ENCODE measurements at regions not wholly inside any gene's neighbourhood (a gene's known extent, or its start where the extent isn't known, plus 50 kb on each side); places are given as distances from the start of the nearest gene placed in this dataset.

DNA sequence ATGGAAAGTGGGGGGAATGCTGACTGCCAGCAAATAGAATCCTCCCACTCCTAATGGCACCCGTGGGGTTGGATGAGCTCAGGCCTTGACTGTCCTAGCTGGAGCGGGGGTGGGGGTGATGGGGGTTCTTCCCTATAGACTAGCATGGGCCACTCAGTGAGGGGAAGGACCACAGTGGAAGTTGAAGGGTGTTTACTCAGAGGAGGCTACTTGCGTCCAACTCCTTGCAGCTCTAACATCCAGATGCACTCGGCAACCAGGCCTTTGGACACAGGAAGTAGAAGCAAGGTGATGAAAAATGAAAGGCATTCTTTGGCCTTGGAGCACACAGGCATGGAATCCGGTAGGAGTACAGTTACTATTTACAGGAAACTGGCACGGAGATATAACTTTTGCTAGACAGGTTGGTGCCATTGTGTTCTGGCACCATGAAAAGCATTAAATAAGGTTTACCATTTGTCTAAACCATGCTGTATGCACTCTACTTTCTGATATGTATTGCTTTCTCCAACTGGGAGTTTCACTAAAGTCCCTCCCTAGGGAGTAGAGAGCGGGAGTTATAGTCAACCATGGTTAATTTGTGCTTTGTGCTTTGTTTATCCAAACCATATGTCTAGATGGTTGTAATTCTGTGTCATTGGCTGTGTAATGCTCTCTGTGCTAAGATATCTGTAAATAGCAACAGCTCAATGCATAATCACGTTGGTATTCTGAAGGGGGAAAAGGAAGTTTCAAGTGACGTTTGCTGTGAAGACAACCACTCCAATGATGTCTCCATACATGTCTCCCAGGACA is 125.3 kb downstream of the TSHZ3 start:
- H3K9me3 ChIP-seq (ENCODE audit: control insufficient read depth in 1 of 2, low read length in 2 of 2) = no peaks in the 10 kb centered on the region
- Mint-ChIP-seq H3K4me3 (no peak overlapping the region), H3K9me3 (peaks cover 0 to 4% (median 0%) of the 10 kb centered on the region in 8 donors), H3K27ac (no peak overlapping the region), H3K4me1 (peaks cover 10 to 12% (median 11%) of the 10 kb centered on the region in 4 donors), H3K36me3 (no peaks in the 10 kb centered on the region), H3K27me3 (peaks cover 2 to 3% of the 10 kb centered on the region in 2 donors)
- no peaks in the 10 kb centered on the region for H3K36me3 ChIP-seq (ENCODE audit: insufficient read depth, low read length)
- intact Hi-C loops (cut with micrococcal nuclease) = no loop called here
- ChIA-PET CTCF (ENCODE audit: partially characterized antibody) (interaction anchor here (0.6 to 0.7 kb wide), 2 partner anchors 116 to 1702 kb away, joined by 3 read pairs; no protein-coding TSS in a partner anchor), POLR2A (ENCODE audit: partially characterized antibody) (no interaction called here)
- H3K27me3 ChIP-seq (ENCODE audit: insufficient read depth, low read length) = no peaks in the 10 kb centered on the region
- no peak overlapping the region for H3K4me3 ChIP-seq (ENCODE audit: low read length in 2 of 2)
- H3K27ac ChIP-seq (ENCODE audit: low read depth, low read length) = no peak overlapping the region
- DNase-seq = no peak
- H3K4me1 ChIP-seq (ENCODE audit: insufficient read depth, low read length) = peaks cover 5% of the 10 kb centered on the region

DNA sequence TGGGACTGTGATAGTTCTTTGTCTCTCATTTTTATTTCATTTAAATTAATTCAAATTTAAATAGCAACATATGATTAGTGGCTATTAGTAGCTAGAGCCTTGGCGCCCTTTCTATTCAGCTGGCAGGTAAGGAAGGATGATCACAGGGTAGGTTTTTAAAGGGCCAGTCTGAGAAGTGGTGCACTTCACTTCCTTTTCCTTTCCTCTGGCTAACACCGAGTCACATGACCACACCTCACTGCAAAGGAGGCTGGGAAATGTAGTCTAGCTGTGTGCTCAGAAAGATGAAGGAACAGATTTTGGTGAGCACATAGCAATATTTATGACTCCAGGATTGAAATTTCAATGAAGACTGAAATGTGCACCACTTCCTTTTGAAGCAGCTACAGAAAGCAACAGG is 128.7 kb downstream of the TSHZ3 start:
- Mint-ChIP-seq H3K27me3 (no peaks in the 10 kb centered on the region), H3K9me3 (peaks cover 0 to 4% (median 0%) of the 10 kb centered on the region in 8 donors), H3K4me1 (peaks cover 11 to 12% (median 11%) of the 10 kb centered on the region in 4 donors), H3K36me3 (no peaks in the 10 kb centered on the region), H3K27ac (peak overlapping the region in 6 of 7 donors; percentile 13 to 70 (median 45)), H3K4me3 (no peak overlapping the region)
- DNase-seq = peak; percentile 36 to 49 (median 48)
- intact Hi-C loops (cut with micrococcal nuclease) = no loop called here
- CTCF ChIA-PET (ENCODE audit: partially characterized antibody) = no interaction called here
- POLR2A ChIA-PET (ENCODE audit: partially characterized antibody) = no interaction called here
- H3K27me3 ChIP-seq (ENCODE audit: insufficient read depth, low read length) = no peaks in the 10 kb centered on the region
- no peak overlapping the region for H3K4me3 ChIP-seq (ENCODE audit: low read length in 2 of 2)
- H3K27ac ChIP-seq (ENCODE audit: low read depth, low read length) = no peak overlapping the region
- H3K36me3 ChIP-seq (ENCODE audit: insufficient read depth, low read length) = no peaks in the 10 kb centered on the region
- H3K9me3 ChIP-seq (ENCODE audit: control insufficient read depth in 1 of 2, low read length in 2 of 2) = no peaks in the 10 kb centered on the region
- peaks cover 5% of the 10 kb centered on the region for H3K4me1 ChIP-seq (ENCODE audit: insufficient read depth, low read length)

DNA sequence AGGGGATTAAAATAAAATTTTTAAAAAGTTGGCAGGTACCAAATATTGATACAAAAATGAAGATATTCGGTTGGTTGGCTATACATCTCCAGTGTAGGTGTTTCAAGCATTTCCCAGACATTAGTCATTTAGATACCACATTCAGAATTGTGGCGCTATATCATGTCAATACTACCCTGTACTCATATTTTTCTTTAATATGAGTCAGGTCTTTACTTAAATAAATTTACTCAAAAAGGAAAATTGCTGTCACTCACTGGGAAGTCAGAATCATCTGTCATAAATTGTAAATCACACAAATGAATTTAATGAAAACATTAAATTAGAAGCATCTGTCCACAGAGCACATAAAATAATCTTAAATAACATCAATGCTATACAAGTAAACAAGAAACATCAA is 134.2 kb downstream of the TSHZ3 start:
- H3K27me3 Mint-ChIP-seq = no peaks in the 10 kb centered on the region
- Histone ChIP-seq H3K4me3 (ENCODE audit: low read length in 2 of 2) (no peak overlapping the region), H3K27ac (ENCODE audit: low read depth, low read length) (no peak overlapping the region), H3K27me3 (ENCODE audit: insufficient read depth, low read length) (no peaks in the 10 kb centered on the region), H3K4me1 (ENCODE audit: insufficient read depth, low read length) (peaks cover 20% of the 10 kb centered on the region), H3K9me3 (ENCODE audit: control insufficient read depth in 1 of 2, low read length in 2 of 2) (no peaks in the 10 kb centered on the region), H3K36me3 (ENCODE audit: insufficient read depth, low read length) (no peaks in the 10 kb centered on the region)
- H3K27ac Mint-ChIP-seq = peak overlapping the region; percentile 25 to 98 (median 76)
- ChIA-PET CTCF (ENCODE audit: partially characterized antibody) (no interaction called here), POLR2A (ENCODE audit: partially characterized antibody) (no interaction called here)
- intact Hi-C loops (cut with micrococcal nuclease) = loop anchor here (1.0 to 2.0 kb wide), 2 partner anchors 125 to 134 kb away; partner anchors contain the start of gene TSHZ3
- H3K4me1 Mint-ChIP-seq = peaks cover 19 to 35% (median 21%) of the 10 kb centered on the region in 4 donors
- no peak for DNase-seq
- no peak overlapping the region for H3K4me3 Mint-ChIP-seq
- H3K36me3 Mint-ChIP-seq = no peaks in the 10 kb centered on the region
- H3K9me3 Mint-ChIP-seq = no peaks in the 10 kb centered on the region

DNA sequence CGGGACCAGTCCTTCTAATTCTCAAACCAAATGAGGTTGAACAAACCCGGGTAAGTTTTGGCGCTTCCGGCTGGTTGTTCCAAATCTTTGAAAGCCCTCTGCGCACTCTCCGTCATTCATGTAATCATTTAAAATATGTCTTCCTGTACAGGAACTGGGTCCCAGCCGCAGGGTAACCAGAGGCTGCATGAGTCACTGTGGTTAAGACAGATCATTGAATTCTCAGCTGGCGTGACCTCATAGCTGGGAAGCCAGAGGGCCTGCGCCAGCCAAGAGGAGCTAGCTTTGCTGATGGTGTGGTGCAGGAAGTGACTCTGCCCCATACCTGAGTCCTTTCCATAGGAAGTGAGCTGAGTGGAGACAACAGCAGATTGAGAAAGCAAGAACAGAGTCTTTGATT is 135.2 kb downstream of the TSHZ3 start:
- Mint-ChIP-seq H3K9me3 (no peaks in the 10 kb centered on the region), H3K4me1 (peaks cover 17 to 33% (median 20%) of the 10 kb centered on the region in 4 donors), H3K4me3 (peak overlapping the region; percentile 36 to 84 (median 76)), H3K36me3 (no peaks in the 10 kb centered on the region), H3K27me3 (no peaks in the 10 kb centered on the region), H3K27ac (peak overlapping the region; percentile 86 to 98 (median 96))
- intact Hi-C loops (cut with micrococcal nuclease) = loop anchor here (1.0 to 2.0 kb wide), 2 partner anchors 126 to 135 kb away; partner anchors contain the start of gene TSHZ3
- ChIA-PET CTCF (ENCODE audit: partially characterized antibody) (interaction anchor here (0.8 to 0.9 kb wide), 2 partner anchors 30 to 124 kb away, joined by 3 read pairs; no protein-coding TSS in a partner anchor), POLR2A (ENCODE audit: partially characterized antibody) (interaction anchor here (1.1 to 1.3 kb wide), 2 partner anchors 126 to 1191 kb away, joined by 3 to 9 read pairs; partner anchors contain the start of gene DPY19L3)
- H3K4me3 ChIP-seq (ENCODE audit: low read length in 2 of 2) = peak overlapping the region; percentile 8 to 10
- peak overlapping the region; percentile 25 for H3K27ac ChIP-seq (ENCODE audit: low read depth, low read length)
- no peaks in the 10 kb centered on the region for H3K36me3 ChIP-seq (ENCODE audit: insufficient read depth, low read length)
- no peaks in the 10 kb centered on the region for H3K27me3 ChIP-seq (ENCODE audit: insufficient read depth, low read length)
- H3K9me3 ChIP-seq (ENCODE audit: control insufficient read depth in 1 of 2, low read length in 2 of 2) = no peaks in the 10 kb centered on the region
- peak; percentile 86 to 97 (median 92) for DNase-seq
- peaks cover 20% of the 10 kb centered on the region for H3K4me1 ChIP-seq (ENCODE audit: insufficient read depth, low read length)

DNA sequence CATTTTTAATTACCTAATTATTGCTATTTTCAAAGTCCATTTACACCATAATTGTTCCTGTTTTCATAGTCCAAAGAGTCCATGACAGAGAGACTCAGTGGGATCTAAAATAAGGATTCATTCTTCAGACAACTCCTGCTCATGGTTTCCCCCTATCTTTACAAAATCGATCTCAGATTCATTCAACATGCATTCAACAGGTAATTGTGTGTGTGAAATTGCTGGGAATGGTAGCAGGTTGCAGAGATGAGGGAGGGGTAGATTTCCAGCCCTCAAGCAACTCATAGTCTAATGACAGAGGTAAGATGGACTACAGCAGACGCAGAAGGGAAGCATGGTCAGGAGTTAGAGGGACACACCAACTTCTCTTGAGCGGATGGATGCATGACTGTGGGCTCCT is 138.1 kb downstream of the TSHZ3 start:
- peaks cover 17 to 33% (median 19%) of the 10 kb centered on the region in 4 donors for H3K4me1 Mint-ChIP-seq
- Histone ChIP-seq H3K36me3 (ENCODE audit: insufficient read depth, low read length) (no peaks in the 10 kb centered on the region), H3K27ac (ENCODE audit: low read depth, low read length) (no peak overlapping the region), H3K4me1 (ENCODE audit: insufficient read depth, low read length) (peaks cover 20% of the 10 kb centered on the region), H3K9me3 (ENCODE audit: control insufficient read depth in 1 of 2, low read length in 2 of 2) (no peaks in the 10 kb centered on the region), H3K4me3 (ENCODE audit: low read length in 2 of 2) (no peak overlapping the region), H3K27me3 (ENCODE audit: insufficient read depth, low read length) (no peaks in the 10 kb centered on the region)
- no peaks in the 10 kb centered on the region for H3K36me3 Mint-ChIP-seq
- peak overlapping the region in 3 of 7 donors; percentile 1 to 23 (median 9) for H3K27ac Mint-ChIP-seq
- CTCF ChIA-PET (ENCODE audit: partially characterized antibody) = no interaction called here
- peaks cover 0 to 3% of the 10 kb centered on the region in 2 donors for H3K27me3 Mint-ChIP-seq
- POLR2A ChIA-PET (ENCODE audit: partially characterized antibody) = no interaction called here
- no peak for DNase-seq
- no peaks in the 10 kb centered on the region for H3K9me3 Mint-ChIP-seq
- no peak overlapping the region for H3K4me3 Mint-ChIP-seq
- intact Hi-C loops (cut with micrococcal nuclease) = no loop called here

DNA sequence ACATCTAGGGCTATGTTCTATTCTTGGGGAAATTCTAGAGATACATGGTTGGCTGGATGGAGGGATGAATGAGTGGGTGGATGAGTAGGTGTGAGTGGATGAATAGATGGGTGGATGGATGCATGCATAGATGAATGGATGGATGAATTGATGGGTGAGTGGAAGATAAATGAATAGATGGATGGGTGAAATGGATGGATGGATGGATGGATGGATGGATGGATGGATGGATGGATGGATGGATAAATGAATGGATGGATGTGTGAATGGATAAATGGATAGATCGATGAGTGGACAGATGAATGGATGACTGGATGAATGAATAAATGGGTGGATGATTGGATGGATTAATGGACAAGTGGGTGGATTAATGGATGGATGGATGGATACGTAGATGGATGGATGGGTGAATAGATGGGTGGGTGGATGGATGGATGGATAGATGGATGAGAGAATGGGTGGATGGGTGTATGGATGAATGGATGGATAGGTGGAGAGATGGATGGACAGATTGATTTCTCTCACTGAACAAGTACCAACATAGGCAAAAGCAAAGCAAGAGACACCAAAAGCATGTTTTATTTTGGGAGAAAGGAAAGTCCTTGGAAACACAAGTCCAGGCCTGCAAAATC is 143.2 kb downstream of the TSHZ3 start:
- no peaks in the 10 kb centered on the region for H3K27me3 ChIP-seq (ENCODE audit: insufficient read depth, low read length)
- H3K4me3 ChIP-seq (ENCODE audit: low read length in 2 of 2) = no peak overlapping the region
- Mint-ChIP-seq H3K27ac (no peak overlapping the region), H3K9me3 (peaks cover 0 to 3% (median 0%) of the 10 kb centered on the region in 8 donors), H3K4me3 (no peak overlapping the region), H3K36me3 (no peaks in the 10 kb centered on the region), H3K4me1 (peaks cover 0 to 2% (median 0%) of the 10 kb centered on the region in 4 donors), H3K27me3 (peaks cover 6 to 9% of the 10 kb centered on the region in 2 donors)
- ChIA-PET CTCF (ENCODE audit: partially characterized antibody) (no interaction called here), POLR2A (ENCODE audit: partially characterized antibody) (no interaction called here)
- H3K9me3 ChIP-seq (ENCODE audit: control insufficient read depth in 1 of 2, low read length in 2 of 2) = no peaks in the 10 kb centered on the region
- DNase-seq = no peak
- intact Hi-C loops (cut with micrococcal nuclease) = no loop called here
- no peak overlapping the region for H3K27ac ChIP-seq (ENCODE audit: low read depth, low read length)
- H3K36me3 ChIP-seq (ENCODE audit: insufficient read depth, low read length) = no peaks in the 10 kb centered on the region
- no peaks in the 10 kb centered on the region for H3K4me1 ChIP-seq (ENCODE audit: insufficient read depth, low read length)

DNA sequence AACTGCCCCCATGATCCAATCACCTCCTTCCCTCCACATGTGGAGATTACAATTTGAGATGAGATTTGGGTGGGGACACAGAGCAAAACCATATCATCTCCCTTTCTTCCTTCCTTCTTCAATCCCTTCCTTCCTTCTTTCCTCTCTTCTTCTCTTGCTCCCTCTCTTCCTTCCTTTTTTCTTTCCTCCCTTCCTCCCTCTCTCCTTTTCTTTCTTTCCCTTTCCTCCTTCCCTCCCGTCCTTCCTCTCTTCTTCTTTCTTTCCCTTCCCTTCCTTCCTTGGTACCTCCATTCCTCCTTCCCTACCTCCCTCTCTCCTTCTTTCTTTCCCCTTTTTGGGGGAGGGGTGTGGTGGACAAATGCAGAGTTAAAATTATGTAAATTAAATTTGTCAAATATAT is 145.1 kb downstream of the TSHZ3 start:
- H3K4me3 Mint-ChIP-seq = peak overlapping the region in 1 of 8 donors; percentile 65
- H3K27me3 ChIP-seq (ENCODE audit: insufficient read depth, low read length) = no peaks in the 10 kb centered on the region
- peaks cover 6 to 18% of the 10 kb centered on the region in 2 donors for H3K27me3 Mint-ChIP-seq
- CTCF ChIA-PET (ENCODE audit: partially characterized antibody) = no interaction called here
- no peak overlapping the region for H3K4me3 ChIP-seq (ENCODE audit: low read length in 2 of 2)
- DNase-seq = no peak
- H3K27ac ChIP-seq (ENCODE audit: low read depth, low read length) = no peak overlapping the region
- H3K4me1 ChIP-seq (ENCODE audit: insufficient read depth, low read length) = no peaks in the 10 kb centered on the region
- H3K9me3 ChIP-seq (ENCODE audit: control insufficient read depth in 1 of 2, low read length in 2 of 2) = no peaks in the 10 kb centered on the region
- H3K27ac Mint-ChIP-seq = no peak overlapping the region
- no peaks in the 10 kb centered on the region for H3K36me3 Mint-ChIP-seq
- no peaks in the 10 kb centered on the region for H3K36me3 ChIP-seq (ENCODE audit: insufficient read depth, low read length)
- H3K9me3 Mint-ChIP-seq = peaks cover 0 to 3% (median 0%) of the 10 kb centered on the region in 8 donors
- no peaks in the 10 kb centered on the region for H3K4me1 Mint-ChIP-seq
- intact Hi-C loops (cut with micrococcal nuclease) = no loop called here
- POLR2A ChIA-PET (ENCODE audit: partially characterized antibody) = no interaction called here
